K562 (cell line): ENCODE measurements at regions not wholly inside any gene's neighbourhood (a gene's known extent, or its start where the extent isn't known, plus 50 kb on each side); places are given as distances from the start of the nearest gene placed in this dataset.

Experiments
- ATAC-seq: fragments of 200-7000 bp; cut with Tn5 transposase; 3 replicates; pipeline ENCODE4 v1.9.1; 2020; ENCODE audit warnings: moderate library complexity
- BruUV-seq: library from RNA; stranded (reverse); fragments of 400-500 nt; replicated peaks from 2 replicates; lab custom pipeline; 2021; lab: Mats Ljungman, UMichigan
- CTCF ChIA-PET: fragments of 300-600 bp; formaldehyde crosslinking; extraction: SDS; loops from one replicate; lab custom pipeline; 2021; ENCODE audit warnings: low intra/inter-chr PET ratio; lab: Yijun Ruan, JAX
- POLR2A ChIA-PET: fragments of 300-600, 350-650 bp; sonication (Branson Sonifier 250); formaldehyde crosslinking; extraction: SDS; loops from one replicate; lab custom pipeline; 2021; ENCODE audit warnings: antibody characterized with exemption, inconsistent platforms; lab: Yijun Ruan, JAX
- DNase-seq, 4 experiments: peaks; one replicate each; pipeline versions ENCODE4 v3.0.0 to v3.0.0-alpha.2; 2011 to 2018; ENCODE audit warnings: low spot score in 3 of 4, mixed read lengths in 3 of 4; ENCODE audit errors: extremely low read depth in 1 of 4
- FAIRE-seq: peaks from 2 replicates; lab custom pipeline; 2011; peaks lifted over from hg19 to GRCh38; lab: Jason Lieb, UNC
- H2AFZ ChIP-seq: 2 replicates; pipeline ENCODE4 v1.6.0; 2011; ENCODE audit warnings: low read depth, low read length, control low read depth, inconsistent platforms
- H3K27ac ChIP-seq: fragments of 200-600 bp; 3 replicates; pipeline ENCODE4 v1.8.0; 2011; ENCODE audit warnings: low read depth, mild to moderate bottlenecking, control low read depth, inconsistent platforms, low read length, moderate library complexity, mixed read lengths; ENCODE audit errors: extremely low read depth
- H3K27me3 ChIP-seq, 2 experiments: fragments of 300-600 bp in 1 of 2; 2 replicates in 1 of 2; 3 replicates in 1 of 2; pipeline versions ENCODE4 v1.6.0 to v1.8.0; 2011; ENCODE audit warnings: inconsistent platforms in 2 of 2, low read length in 2 of 2, mild to moderate bottlenecking in 1 of 2, mixed read lengths in 1 of 2, moderate library complexity in 1 of 2; ENCODE audit not compliant: control insufficient read depth in 2 of 2, insufficient read depth in 2 of 2
- H3K36me3 ChIP-seq: fragments of 300-600 bp; 3 replicates; pipeline ENCODE4 v1.8.0; 2011; ENCODE audit warnings: mild to moderate bottlenecking, low read length, inconsistent platforms; ENCODE audit not compliant: control insufficient read depth, insufficient read depth
- H3K4me1 ChIP-seq, 2 experiments: fragments of 200-600 bp in 1 of 2; replicated peaks in 1 of 2; 2 replicates in 1 of 2; 3 replicates in 1 of 2; pipeline versions ENCODE4 v1.5.1 to v1.8.0; 2011; ENCODE audit warnings: inconsistent platforms in 2 of 2, low read length in 2 of 2, mild to moderate bottlenecking in 1 of 2, mixed read lengths in 1 of 2, moderate library complexity in 1 of 2; ENCODE audit not compliant: control insufficient read depth in 2 of 2, insufficient read depth in 2 of 2
- H3K4me2 ChIP-seq: 2 replicates; pipeline ENCODE4 v1.6.1; 2011; ENCODE audit warnings: low read length, control low read depth, inconsistent platforms, mixed read lengths; ENCODE audit not compliant: insufficient read depth
- H3K4me3 ChIP-seq: fragments of 200-600 bp; sonication (generic), shearing (Covaris generic); 2 replicates; pipeline ENCODE4 v1.5.1; 2016; ENCODE audit warnings: control low read depth, inconsistent platforms
- H3K79me2 ChIP-seq: fragments of 200-600 bp; 3 replicates; pipeline ENCODE4 v1.8.0; 2011; ENCODE audit warnings: low read length, inconsistent platforms; ENCODE audit not compliant: control insufficient read depth, insufficient read depth
- H3K9ac ChIP-seq, 2 experiments: 2 replicates each; pipeline versions ENCODE4 v1.6.0 to v1.6.1; 2011; ENCODE audit warnings: low read depth in 2 of 2, low read length in 2 of 2, control low read depth in 1 of 2, inconsistent platforms in 1 of 2, mild to moderate bottlenecking in 1 of 2, mixed read lengths in 1 of 2; ENCODE audit not compliant: insufficient read depth in 1 of 2
- H3K9me1 ChIP-seq: one replicate; pipeline ENCODE4 v1.6.0; 2011; ENCODE audit warnings: inconsistent platforms, mild to moderate bottlenecking, low read length, moderate library complexity; ENCODE audit not compliant: control insufficient read depth, insufficient read depth
- H3K9me3 ChIP-seq: replicated peaks from 2 replicates; pipeline ENCODE4 v1.5.1; 2011; ENCODE audit warnings: low read depth, low read length, inconsistent platforms; ENCODE audit not compliant: control insufficient read depth, insufficient read depth
- H4K20me1 ChIP-seq: replicated peaks from 2 replicates; pipeline ENCODE4 v1.6.1; 2011; ENCODE audit warnings: low read length, inconsistent platforms, mixed read lengths; ENCODE audit not compliant: control insufficient read depth, insufficient read depth
- BMI1 ChIP-seq: fragments of 150-350 bp; IDR thresholded peaks from 2 replicates; pipeline ENCODE4 v1.6.1; 2014; ENCODE audit warnings: low read length
- BRCA1 ChIP-seq, 2 experiments: fragments of 450-650 bp in 1 of 2; sonication (generic) in 1 of 2; formaldehyde crosslinking in 1 of 2; IDR thresholded peaks; 2 replicates each; pipeline versions ENCODE4 v1.5.0 to v1.6.1; 2017 to 2020; ENCODE audit warnings: mild to moderate bottlenecking in 1 of 2, missing genetic modification reagents in 1 of 2
- ETV1 ChIP-seq: fragments of 450-650 bp; conservative IDR thresholded peaks from 2 replicates; pipeline ENCODE4 v1.6.1; 2016; ENCODE audit warnings: missing genetic modification characterization, control low read depth, low read depth, missing compliant biosample characterization
- NCOA2 ChIP-seq, 2 experiments: fragments of 450-650 bp; IDR thresholded peaks; 2 replicates each; pipeline ENCODE4 v1.6.1; 2018; ENCODE audit warnings: mild to moderate bottlenecking in 2 of 2, moderate library complexity in 1 of 2; ENCODE audit not compliant: partially characterized antibody in 2 of 2
- POLR2G ChIP-seq: fragments of 200-400 bp; formaldehyde crosslinking; IDR thresholded peaks from 2 replicates; pipeline ENCODE4 v1.6.1; 2017; ENCODE audit warnings: low read depth, mild to moderate bottlenecking, antibody characterized with exemption, low read length, moderate library complexity
- U2AF2 ChIP-seq: fragments of 200-400 bp; formaldehyde crosslinking; optimal IDR thresholded peaks from 2 replicates; pipeline ENCODE3; 2017; ENCODE audit warnings: low read depth, mild to moderate bottlenecking, low read length
- ZNF584 ChIP-seq: fragments of 200-800 bp; sonication (Bioruptor generic); IDR thresholded peaks from 2 replicates; pipeline ENCODE4 v1.6.1; 2016; ENCODE audit warnings: low read depth, mild to moderate bottlenecking, missing genetic modification characterization, missing compliant biosample characterization
- WGBS: fragments of 100-300 bp; shearing (Covaris generic); methylation state at CpG from one replicate; pipeline ENCODE4 v1.1.6; 2016; ENCODE audit warnings: low coverage, mixed read lengths; ENCODE audit not compliant: insufficient coverage; ENCODE audit errors: missing lambda C conversion rate; 5-methylcytosine and 5-hydroxymethylcytosine counted together
- in situ Hi-C: fragments of 300-500 bp; cut with MboI; formaldehyde crosslinking; loops from 4 replicates; pipeline ENCODE4 v1.15.0; 2018; ENCODE audit warnings: inconsistent platforms, mixed read lengths
- intact Hi-C: fragments of 100-400 bp; cut with micrococcal nuclease; formaldehyde crosslinking; loops from 2 replicates; pipeline ENCODE4 v1.14.2; 2022
- TF ChIP-seq, protein P1 (sequence below): sonication (generic); formaldehyde crosslinking; IDR thresholded peaks from 2 replicates; pipeline ENCODE4 v1.8.1; 2023; ENCODE audit warnings: mild to moderate bottlenecking, missing genetic modification reagents
- TF ChIP-seq, protein P2 (sequence below): sonication (generic); formaldehyde crosslinking; IDR thresholded peaks from 2 replicates; pipeline ENCODE4 v1.8.1; 2022; ENCODE audit warnings: missing genetic modification reagents

DNA sequence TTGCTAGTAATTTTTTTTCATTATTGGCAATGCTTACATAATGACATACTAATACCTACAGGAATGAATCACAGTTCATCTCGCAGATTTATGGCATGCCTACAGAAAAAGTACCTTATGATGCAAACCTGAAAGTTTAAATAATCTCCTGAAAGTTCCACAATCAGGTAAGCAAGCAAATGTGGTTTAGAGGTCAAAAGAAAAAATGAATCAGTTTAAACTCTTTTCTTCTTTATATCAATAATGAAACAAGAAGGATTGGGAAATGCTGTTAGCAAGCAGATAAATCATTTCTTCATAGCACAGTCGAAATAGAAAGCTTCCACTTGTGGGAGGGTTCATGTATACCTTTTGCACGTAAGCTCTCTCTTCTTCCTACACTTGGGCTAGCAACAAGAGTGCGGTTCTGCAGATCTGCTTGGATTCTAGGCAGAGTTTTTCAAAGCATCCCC, 53.7 kb upstream of the MTPN start:
- BruUV-seq: no TSS peak
- Histone ChIP-seq H3K36me3 (no peaks in the 10 kb centered on the region), H3K79me2 (no peaks in the 10 kb centered on the region), H3K27me3 (no peaks in the 10 kb centered on the region), H3K4me3 (no peak overlapping the region), H3K27ac (no peak overlapping the region), H3K4me2 (no peak overlapping the region), H3K9me3 (no peaks in the 10 kb centered on the region), H2AFZ (no peak overlapping the region), H3K4me1 (peaks cover 10 to 22% of the 10 kb centered on the region in 2 experiments), H3K9ac (no peak overlapping the region), H4K20me1 (peaks cover 9% of the 10 kb centered on the region; the same call in 1 of the 2 replicates), H3K9me1 (no peaks in the 10 kb centered on the region)
- in situ Hi-C loops: no loop called here
- intact Hi-C loops: loop anchor here (5.0 kb wide), 3 partner anchors 46 to 216 kb away; no protein-coding TSS in a partner anchor
- no peak for ATAC-seq
- TF ChIP-seq BMI1 (no peak), U2AF2 (no peak), BRCA1 (IDR thresholded peaks at IDR 0.05) (no peak), BRCA1 (CRISPR knock-in tag; IDR thresholded peaks at IDR 0.05) (no peak), ZNF584 (CRISPR knock-in tag) (no peak), NCOA2 (IDR thresholded peaks at IDR 0.05; ENCODE audit: partially characterized antibody in 2 of 2) (no peak), ETV1 (tag) (no peak), POLR2G (no peak)
- TF ChIP-seq, protein P1, sequence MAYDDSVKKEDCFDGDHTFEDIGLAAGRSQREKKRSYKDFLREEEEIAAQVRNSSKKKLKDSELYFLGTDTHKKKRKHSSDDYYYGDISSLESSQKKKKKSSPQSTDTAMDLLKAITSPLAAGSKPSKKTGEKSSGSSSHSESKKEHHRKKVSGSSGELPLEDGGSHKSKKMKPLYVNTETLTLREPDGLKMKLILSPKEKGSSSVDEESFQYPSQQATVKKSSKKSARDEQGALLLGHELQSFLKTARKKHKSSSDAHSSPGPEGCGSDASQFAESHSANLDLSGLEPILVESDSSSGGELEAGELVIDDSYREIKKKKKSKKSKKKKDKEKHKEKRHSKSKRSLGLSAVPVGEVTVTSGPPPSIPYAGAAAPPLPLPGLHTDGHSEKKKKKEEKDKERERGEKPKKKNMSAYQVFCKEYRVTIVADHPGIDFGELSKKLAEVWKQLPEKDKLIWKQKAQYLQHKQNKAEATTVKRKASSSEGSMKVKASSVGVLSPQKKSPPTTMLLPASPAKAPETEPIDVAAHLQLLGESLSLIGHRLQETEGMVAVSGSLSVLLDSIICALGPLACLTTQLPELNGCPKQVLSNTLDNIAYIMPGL (CRISPR knock-in tag): no peak
- TF ChIP-seq, protein P2, sequence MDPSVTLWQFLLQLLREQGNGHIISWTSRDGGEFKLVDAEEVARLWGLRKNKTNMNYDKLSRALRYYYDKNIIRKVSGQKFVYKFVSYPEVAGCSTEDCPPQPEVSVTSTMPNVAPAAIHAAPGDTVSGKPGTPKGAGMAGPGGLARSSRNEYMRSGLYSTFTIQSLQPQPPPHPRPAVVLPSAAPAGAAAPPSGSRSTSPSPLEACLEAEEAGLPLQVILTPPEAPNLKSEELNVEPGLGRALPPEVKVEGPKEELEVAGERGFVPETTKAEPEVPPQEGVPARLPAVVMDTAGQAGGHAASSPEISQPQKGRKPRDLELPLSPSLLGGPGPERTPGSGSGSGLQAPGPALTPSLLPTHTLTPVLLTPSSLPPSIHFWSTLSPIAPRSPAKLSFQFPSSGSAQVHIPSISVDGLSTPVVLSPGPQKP (CRISPR knock-in tag): no peak
- ChIA-PET CTCF (no interaction called here), POLR2A (interaction anchor here (0.7 kb wide), 1 partner anchor 10 kb away, joined by 5 read pairs; no protein-coding TSS in a partner anchor)
- 35% methylated on average over 4 of the region's 4 CpGs for WGBS
- no peak for FAIRE-seq
- no peak for DNase-seq
